Small intestine (tissue), 7 donors: ENCODE measurements at regions not wholly inside any gene's neighbourhood (a gene's known extent, or its start where the extent isn't known, plus 50 kb on each side); places are given as distances from the start of the nearest gene placed in this dataset.
"Not testable (repeated sequence)": the region's sequence is repeated elsewhere in the genome, so short reads cannot be mapped to it uniquely, and the experiment has no call there.

Experiments
- DNase-seq, 2 donors: peaks; one replicate each; pipeline versions ENCODE4 v3.0.0 to v3.0.0-alpha.2; 2013
- FAIRE-seq: peaks from 2 replicates; lab custom pipeline; 2012; peaks lifted over from hg19 to GRCh38; lab: Jason Lieb, UNC
- H3K27ac ChIP-seq, 3 donors: one replicate each; pipeline ENCODE4 v1.5.1; 2013; ENCODE audit warnings: low read length in 2 of 3, mild to moderate bottlenecking in 2 of 3, control low read depth in 1 of 3, inconsistent platforms in 1 of 3, low read depth in 1 of 3, moderate library complexity in 1 of 3
- H3K27me3 ChIP-seq, 3 donors: one replicate each; pipeline ENCODE4 v1.6.1; 2013; ENCODE audit warnings: low read length in 3 of 3, inconsistent platforms in 1 of 3; ENCODE audit not compliant: control insufficient read depth in 3 of 3, insufficient read depth in 3 of 3
- H3K36me3 ChIP-seq, 3 donors: one replicate each; pipeline ENCODE4 v1.6.1; 2013; ENCODE audit warnings: low read length in 3 of 3, inconsistent platforms in 1 of 3, low read depth in 1 of 3, mild to moderate bottlenecking in 1 of 3, moderate library complexity in 1 of 3; ENCODE audit not compliant: control insufficient read depth in 3 of 3, insufficient read depth in 2 of 3
- H3K4me1 ChIP-seq, 3 donors: one replicate each; pipeline ENCODE4 v1.6.1; 2013; ENCODE audit warnings: low read length in 2 of 3, inconsistent platforms in 1 of 3, low read depth in 1 of 3, mild to moderate bottlenecking in 1 of 3, moderate library complexity in 1 of 3; ENCODE audit not compliant: control insufficient read depth in 3 of 3, insufficient read depth in 2 of 3
- H3K4me3 ChIP-seq, 3 donors: one replicate each; pipeline ENCODE4 v1.5.1; 2013; ENCODE audit warnings: low read length in 3 of 3, control low read depth in 1 of 3, inconsistent platforms in 1 of 3, low read depth in 1 of 3, mild to moderate bottlenecking in 1 of 3, moderate library complexity in 1 of 3
- H3K9me3 ChIP-seq, 2 donors: one replicate each; pipeline ENCODE4 v1.6.1; 2013; ENCODE audit warnings: low read depth in 1 of 2, low read length in 1 of 2; ENCODE audit not compliant: control insufficient read depth in 2 of 2, insufficient read depth in 1 of 2
- WGBS, 3 donors: extraction: QIAGEN DNeasy Blood & Tissue Kit; methylation state at CpG; one replicate each; pipeline ENCODE4 v1.1.7; 2013; 5-methylcytosine and 5-hydroxymethylcytosine counted together
- donor health status: healthy with polysubstance abuse.
- donor health status: control.
- donor health status: control.
- donor health status: Bipolar disorder and iron deficiency.
- donor health status: healthy.

GRCh38 chr20:11702721-11703518, 214.8 kb upstream of the BTBD3 start:
- Histone ChIP-seq H3K27ac (no peak overlapping the region), H3K9me3 (no peaks in the 10 kb centered on the region), H3K36me3 (no peaks in the 10 kb centered on the region), H3K27me3 (no peaks in the 10 kb centered on the region), H3K4me3 (no peak overlapping the region), H3K4me1 (no peaks in the 10 kb centered on the region)
- FAIRE-seq = no peak
- DNase-seq = no peak
- 85 to 88% (median 88%) methylated on average over 2 of the region's 2 CpGs for WGBS, 3 donors

- Histone ChIP-seq H3K4me3 (no peak overlapping the region), H3K9me3 (no peaks in the 10 kb centered on the region), H3K27me3 (no peaks in the 10 kb centered on the region), H3K36me3 (no peaks in the 10 kb centered on the region), H3K4me1 (no peaks in the 10 kb centered on the region), H3K27ac (no peak overlapping the region)
- DNase-seq (no peak), FAIRE-seq (no peak)
These were observed 212.2 kb upstream of the BTBD3 start for GRCh38 chr20:11705512-11705911.

- H3K27ac ChIP-seq, H3K27me3 ChIP-seq, H3K36me3 ChIP-seq, H3K4me3 ChIP-seq, H3K4me1 ChIP-seq, DNase-seq, H3K9me3 ChIP-seq, FAIRE-seq: not testable (repeated sequence)
- 89 to 96% (median 92%) methylated on average over 9 of the region's 9 CpGs for WGBS, 3 donors
These were observed 209.5 kb upstream of the BTBD3 start for GRCh38 chr20:11708223-11708622.

DNA sequence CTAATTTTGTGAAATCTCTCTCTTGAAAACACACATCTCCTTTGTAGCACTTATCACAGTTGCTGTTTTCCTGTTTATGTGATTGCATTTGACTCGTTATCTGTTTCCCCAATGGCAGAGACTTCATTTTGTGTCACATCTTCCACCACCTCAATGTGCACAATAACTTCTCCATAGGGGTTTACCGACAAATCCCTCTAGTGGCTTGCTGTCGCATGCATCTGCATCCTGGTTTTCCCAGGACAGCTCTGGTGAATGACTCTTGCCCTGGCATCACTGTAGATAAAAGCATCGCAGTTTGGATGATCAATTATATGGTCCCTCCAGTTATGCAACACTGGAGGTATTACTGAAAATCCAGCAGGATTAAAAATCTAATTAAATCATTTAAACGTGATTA, 206.5 kb upstream of the BTBD3 start:
- Histone ChIP-seq H3K4me1 (no peaks in the 10 kb centered on the region), H3K9me3 (no peaks in the 10 kb centered on the region), H3K27me3 (no peaks in the 10 kb centered on the region), H3K36me3 (no peaks in the 10 kb centered on the region), H3K4me3 (no peak overlapping the region), H3K27ac (no peak overlapping the region)
- 71 to 81% (median 77%) methylated on average over 5 of the region's 5 CpGs for WGBS, 3 donors
- DNase-seq = no peak
- no peak for FAIRE-seq

GRCh38 chr20:11712639-11713160, 205.0 kb upstream of the BTBD3 start:
- Histone ChIP-seq H3K27ac (no peak overlapping the region), H3K27me3 (no peaks in the 10 kb centered on the region), H3K4me1 (no peaks in the 10 kb centered on the region), H3K9me3 (no peaks in the 10 kb centered on the region), H3K36me3 (no peaks in the 10 kb centered on the region), H3K4me3 (no peak overlapping the region)
- FAIRE-seq (no peak), DNase-seq (no peak)
- WGBS, 3 donors = 62 to 78% (median 69%) methylated on average over 3 of the region's 3 CpGs

- FAIRE-seq (no peak), DNase-seq (no peak)
- Histone ChIP-seq H3K27ac (no peak overlapping the region), H3K4me1 (no peaks in the 10 kb centered on the region), H3K9me3 (no peaks in the 10 kb centered on the region), H3K4me3 (no peak overlapping the region), H3K27me3 (no peaks in the 10 kb centered on the region), H3K36me3 (no peaks in the 10 kb centered on the region)
- WGBS, 3 donors = 12 to 30% (median 15%) methylated on average over 2 of the region's 2 CpGs
These were observed 202.8 kb upstream of the BTBD3 start for GRCh38 chr20:11714886-11715285.

DNA sequence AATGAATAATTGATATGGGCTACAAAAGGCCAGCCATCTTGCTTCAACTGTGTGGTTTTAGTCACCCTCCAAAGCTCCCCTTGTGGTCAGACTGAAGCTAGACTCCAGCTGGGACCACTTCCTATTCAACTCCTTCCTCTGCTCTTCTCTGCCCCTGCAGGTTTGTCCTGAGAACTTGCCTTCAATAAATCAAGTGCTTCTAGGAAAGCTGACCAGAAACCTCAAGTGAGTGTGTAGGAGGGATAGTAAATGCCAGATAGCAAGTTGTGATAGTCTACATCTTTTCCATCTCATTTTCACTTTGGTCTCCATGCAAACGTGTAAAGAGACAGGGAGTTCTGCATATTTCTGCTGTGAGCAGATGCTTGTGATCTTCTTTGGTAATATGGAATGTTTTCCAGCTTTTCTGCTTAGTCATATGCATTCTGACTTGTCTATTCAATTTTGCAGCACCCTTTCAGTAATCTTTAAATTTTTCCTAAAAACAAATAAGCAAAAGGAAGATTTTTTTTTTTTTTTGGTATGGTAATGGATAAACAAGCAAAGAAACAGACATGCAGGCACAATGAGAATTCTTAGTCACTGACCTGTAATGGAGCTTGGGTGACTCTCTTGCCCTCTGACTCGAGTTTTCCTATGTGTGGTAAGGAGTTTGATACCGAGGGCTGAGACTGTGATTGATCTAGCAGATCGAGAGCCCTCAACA, 201.3 kb upstream of the BTBD3 start:
- Histone ChIP-seq H3K36me3 (no peaks in the 10 kb centered on the region), H3K27ac (no peak overlapping the region), H3K4me3 (no peak overlapping the region), H3K4me1 (no peaks in the 10 kb centered on the region), H3K9me3 (no peaks in the 10 kb centered on the region), H3K27me3 (no peaks in the 10 kb centered on the region)
- FAIRE-seq (no peak), DNase-seq (no peak)
- 46 to 57% (median 49%) methylated on average over 4 of the region's 4 CpGs for WGBS, 3 donors

DNA sequence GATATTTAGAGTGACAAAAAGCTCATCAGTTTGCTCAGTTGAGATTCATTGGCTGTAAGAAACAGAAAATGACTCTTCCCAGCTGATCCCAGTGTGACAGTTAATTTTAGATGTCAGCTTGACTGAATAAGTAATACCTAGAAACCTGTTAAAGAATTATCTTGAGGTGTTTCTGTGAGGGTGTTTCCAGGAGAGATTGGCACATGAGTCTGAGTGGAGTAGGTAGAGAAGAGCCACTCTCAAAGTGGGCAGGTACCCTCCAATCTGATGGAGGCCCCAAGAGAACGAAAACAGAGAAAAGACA, 200.8 kb upstream of the BTBD3 start:
- Histone ChIP-seq H3K4me3 (no peak overlapping the region), H3K9me3 (no peaks in the 10 kb centered on the region), H3K36me3 (no peaks in the 10 kb centered on the region), H3K4me1 (no peaks in the 10 kb centered on the region), H3K27me3 (no peaks in the 10 kb centered on the region), H3K27ac (no peak overlapping the region)
- 64 to 100% (median 89%) methylated on average over 1 of the region's 1 CpG for WGBS, 3 donors
- DNase-seq (no peak), FAIRE-seq (no peak)
